HG03135 (cell line): ENCODE measurements at regions not wholly inside any gene's neighbourhood (a gene's known extent, or its start where the extent isn't known, plus 50 kb on each side); places are given as distances from the start of the nearest gene placed in this dataset.
"Not testable (repeated sequence)": the region's sequence is repeated elsewhere in the genome, so short reads cannot be mapped to it uniquely, and the experiment has no call there.

Experiments used
- ATAC-seq: cut with Tn5 transposase; IDR thresholded peaks from one replicate; pipeline ENCODE4 v1.9.1; 2021; ENCODE audit warnings: mild to moderate bottlenecking, moderate library complexity; ENCODE audit not compliant: unreplicated experiment

DNA sequence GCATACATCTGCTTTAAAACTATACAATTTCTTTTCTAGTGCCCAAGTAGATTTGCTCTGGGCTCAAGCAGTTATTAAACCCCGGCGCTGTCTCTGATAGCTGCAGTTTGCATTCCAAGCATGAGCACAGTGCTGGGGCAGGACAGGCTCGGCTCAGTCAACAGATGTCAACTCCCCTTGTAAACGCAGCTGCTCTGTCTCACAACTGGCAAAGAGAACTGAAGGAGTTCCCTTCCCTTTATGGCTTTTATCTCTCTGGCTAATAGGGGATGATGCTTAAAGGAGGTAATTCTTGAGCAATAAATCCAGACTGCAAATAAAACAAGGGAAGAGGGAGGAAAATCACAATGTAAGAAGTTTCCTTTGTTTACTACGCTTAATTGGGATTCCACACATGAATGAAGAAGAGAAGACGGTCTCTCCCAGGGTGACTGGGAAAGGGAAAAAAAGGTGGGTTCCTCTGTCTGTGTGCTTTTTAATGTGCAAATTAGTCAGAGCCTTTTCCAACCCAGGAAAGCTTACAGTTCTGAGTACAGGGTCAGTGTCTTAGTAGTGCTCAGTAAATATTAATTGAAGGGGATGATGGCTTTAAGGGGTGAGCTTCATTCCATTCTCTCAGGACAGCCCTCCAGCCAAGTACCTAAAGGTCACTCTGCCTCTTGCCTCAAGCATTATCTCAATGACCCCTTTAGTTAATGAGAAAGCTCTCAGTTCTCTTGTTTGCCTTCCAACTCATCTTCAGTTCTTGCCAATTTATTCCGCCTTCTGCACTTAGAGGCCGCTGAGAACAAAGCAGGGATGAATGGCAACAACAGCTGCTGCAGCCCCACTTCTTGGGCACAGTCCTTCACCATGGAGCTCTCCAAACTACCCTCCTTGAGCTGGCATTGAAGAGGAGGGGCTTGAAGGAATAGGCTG is 155.7 kb upstream of the JADE1 start:
- ATAC-seq = no peak

- ATAC-seq = no peak
These were observed 159.8 kb upstream of the JADE1 start for GRCh38 chr4:128649575-128650205.

- no peak for ATAC-seq
These were observed 160.3 kb upstream of the JADE1 start for GRCh38 chr4:128649161-128649560.

GRCh38 chr4:128648021-128648420 is 161.5 kb upstream of the JADE1 start:
- ATAC-seq = no peak

DNA sequence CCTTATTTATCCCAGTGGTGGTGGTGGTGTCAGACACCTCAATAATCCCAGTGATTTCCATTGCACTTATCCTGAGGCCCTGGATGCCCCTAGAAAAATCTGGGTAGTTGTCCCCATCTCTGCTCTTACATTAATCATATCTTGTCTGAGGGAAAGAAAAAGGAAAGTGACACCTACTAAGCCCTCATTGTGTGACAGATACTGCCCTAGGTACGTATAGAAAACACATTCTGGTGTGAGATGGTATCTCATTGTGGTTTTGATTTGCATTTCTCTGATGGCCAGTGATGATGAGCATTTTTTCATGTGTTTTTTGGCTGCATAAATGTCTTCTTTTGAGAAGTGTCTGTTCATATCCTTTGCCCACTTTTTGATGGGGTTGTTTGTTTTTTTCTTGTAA is 162.6 kb upstream of the JADE1 start:
- ATAC-seq = peak; percentile 65

- ATAC-seq = not testable (repeated sequence)
These were observed 164.5 kb upstream of the JADE1 start for GRCh38 chr4:128644693-128645654.

DNA sequence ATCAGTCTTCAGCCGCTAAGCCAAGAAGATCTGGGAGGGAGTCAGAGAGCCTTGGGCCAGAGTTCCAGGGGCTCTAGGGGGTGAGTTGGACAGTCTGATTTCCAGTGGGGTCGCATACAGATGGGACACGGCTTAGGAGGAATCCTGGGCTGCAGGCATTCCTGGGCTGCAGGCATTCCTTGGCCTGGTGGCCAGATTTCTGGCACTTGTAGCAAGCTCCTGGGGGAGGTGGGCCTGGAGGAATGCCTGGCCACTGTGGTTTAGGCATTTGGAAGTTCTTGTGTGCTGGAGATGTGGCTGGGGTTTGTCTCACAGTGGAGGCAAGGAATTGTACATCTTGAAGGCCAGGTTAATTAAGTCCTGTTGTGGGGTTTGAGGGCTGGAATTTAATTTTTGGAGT is 165.4 kb upstream of the JADE1 start:
- not testable (repeated sequence) for ATAC-seq

DNA sequence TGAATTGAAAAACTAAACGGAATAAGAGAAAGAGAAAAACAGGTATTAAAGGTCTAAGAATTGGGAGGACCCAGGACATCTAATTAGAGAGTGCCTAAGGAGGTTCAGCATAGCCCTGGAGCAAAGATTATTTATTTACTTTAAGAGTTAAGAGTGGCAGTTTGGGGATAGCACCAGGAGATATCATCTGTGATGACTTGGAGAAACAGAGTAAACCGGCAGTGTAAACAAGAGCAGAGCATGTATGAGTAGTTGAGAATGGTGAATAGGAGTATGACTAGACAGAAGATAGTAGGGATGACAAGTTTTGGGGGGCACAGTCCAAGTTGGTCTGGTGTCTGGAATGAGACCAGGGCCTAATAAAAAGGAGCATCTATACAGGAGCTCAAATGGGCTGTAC is 167.9 kb upstream of the JADE1 start:
- ATAC-seq = not testable (repeated sequence)

- no peak for ATAC-seq
These were observed 169.8 kb upstream of the JADE1 start for GRCh38 chr4:128639541-128640270.

GRCh38 chr4:128636906-128637305 is 172.6 kb upstream of the JADE1 start:
- ATAC-seq = no peak

- no peak for ATAC-seq
These were observed 173.4 kb upstream of the JADE1 start for GRCh38 chr4:128635955-128636560.

- ATAC-seq = no peak
These were observed 174.2 kb upstream of the JADE1 start for GRCh38 chr4:128635141-128635954.

DNA sequence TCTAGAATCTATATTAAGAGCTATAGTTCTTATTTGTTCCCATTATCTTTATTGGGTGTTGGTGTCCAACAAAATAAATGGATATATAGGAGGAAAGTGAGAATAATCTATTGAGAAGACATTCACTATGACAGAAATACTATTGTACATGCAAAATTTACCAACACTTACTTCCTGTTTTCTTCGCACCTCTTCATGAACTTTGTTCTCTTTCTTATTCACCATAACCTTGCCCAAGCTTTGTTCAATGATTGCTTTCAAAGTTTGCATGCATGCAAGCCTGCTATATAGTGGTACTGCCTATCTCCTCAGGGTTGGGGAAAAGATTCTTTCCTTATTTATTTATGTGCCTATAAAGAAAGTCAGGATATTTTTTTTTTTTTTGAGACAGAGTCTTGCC is 176.4 kb upstream of the JADE1 start:
- no peak for ATAC-seq

GRCh38 chr4:128630871-128631270 is 178.6 kb upstream of the JADE1 start:
- no peak for ATAC-seq

GRCh38 chr4:128623508-128624215 is 185.8 kb upstream of the JADE1 start:
- ATAC-seq = no peak

GRCh38 chr4:128620279-128620965 is 189.1 kb upstream of the JADE1 start:
- not testable (repeated sequence) for ATAC-seq

DNA sequence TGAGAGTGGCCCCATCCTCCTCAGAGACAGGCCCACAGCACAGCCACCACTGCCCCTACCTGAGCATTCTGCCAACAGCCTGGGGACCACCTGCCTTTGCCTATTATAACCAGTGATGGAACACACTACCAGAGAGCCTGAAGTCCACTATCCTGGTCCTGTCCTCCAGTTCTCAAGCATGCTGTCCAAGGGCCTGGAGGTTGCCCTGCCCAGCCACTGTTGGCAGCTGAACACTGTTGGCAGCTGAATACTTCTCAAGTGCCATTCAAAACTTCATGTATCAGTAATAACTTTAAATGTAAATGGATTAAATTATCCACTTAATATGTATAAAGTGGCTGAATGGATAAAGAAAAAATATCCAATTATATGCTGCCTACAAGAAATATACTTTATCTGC is 194.3 kb upstream of the JADE1 start:
- no peak for ATAC-seq

DNA sequence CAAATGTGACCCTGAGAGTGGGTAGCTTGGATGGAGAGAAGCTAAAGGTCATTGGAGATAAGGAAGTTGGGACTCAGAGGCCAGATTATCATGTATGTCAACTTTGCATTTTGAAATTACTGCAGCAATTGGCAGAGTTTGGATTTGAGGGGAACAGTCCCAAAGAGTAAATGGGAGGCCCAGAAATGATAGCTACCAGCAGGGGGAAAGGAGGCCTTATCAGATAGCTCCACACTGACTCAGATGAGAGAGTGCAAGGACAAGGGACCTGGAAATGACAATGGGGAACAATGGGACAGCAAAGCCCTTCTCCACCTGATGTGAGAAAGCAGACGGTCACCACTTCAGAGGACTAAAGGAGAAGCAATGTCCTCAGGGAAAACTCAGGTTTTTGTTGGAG is 201.5 kb upstream of the JADE1 start:
- no peak for ATAC-seq
